KMS-11 (cell line): ENCODE measurements at regions not wholly inside any gene's neighbourhood (a gene's known extent, or its start where the extent isn't known, plus 50 kb on each side); places are given as distances from the start of the nearest gene placed in this dataset.

Source experiments
- H2AFZ ChIP-seq: fragments of 200-600 bp; sonication (generic); 2 replicates; pipeline ENCODE4 v1.6.1; 2016; ENCODE audit warnings: antibody characterized with exemption, mixed run types, low read depth
- H3K27ac ChIP-seq: fragments of 200-600 bp; sonication (generic); 2 replicates; pipeline ENCODE4 v1.6.1; 2016; ENCODE audit warnings: mild to moderate bottlenecking, mixed run types
- H3K27me3 ChIP-seq: fragments of 200-600 bp; sonication (generic); 2 replicates; pipeline ENCODE4 v1.6.1; 2017; ENCODE audit warnings: mild to moderate bottlenecking, low read depth, mixed run types, moderate library complexity; ENCODE audit not compliant: insufficient read depth
- H3K36me3 ChIP-seq: fragments of 200-600 bp; sonication (generic); 2 replicates; pipeline ENCODE4 v1.6.1; 2017; ENCODE audit warnings: mild to moderate bottlenecking, mixed run types; ENCODE audit not compliant: insufficient read depth
- H3K4me1 ChIP-seq: fragments of 200-600 bp; sonication (generic); 2 replicates; pipeline ENCODE4 v1.6.1; 2016; ENCODE audit warnings: mild to moderate bottlenecking, low read depth, mixed run types; ENCODE audit not compliant: poor library complexity, severe bottlenecking
- H3K4me2 ChIP-seq: fragments of 200-600 bp; sonication (generic); 2 replicates; pipeline ENCODE4 v1.7.0; 2016; ENCODE audit warnings: mild to moderate bottlenecking, mixed run types
- H3K4me3 ChIP-seq: fragments of 200-600 bp; sonication (generic); IDR thresholded peaks from 2 replicates; pipeline ENCODE4 v1.6.1; 2017; ENCODE audit warnings: low read depth, low read length, mixed read lengths; ENCODE audit not compliant: insufficient read depth
- H3K79me2 ChIP-seq: fragments of 200-600 bp; sonication (generic); 2 replicates; pipeline ENCODE4 v1.6.1; 2016; ENCODE audit warnings: low read depth, mixed run types; ENCODE audit not compliant: insufficient read depth
- H3K9ac ChIP-seq: fragments of 200-600 bp; sonication (generic); 2 replicates; pipeline ENCODE4 v1.6.1; 2016; ENCODE audit warnings: mild to moderate bottlenecking, mixed run types
- H4K20me1 ChIP-seq: fragments of 200-600 bp; sonication (generic); 2 replicates; pipeline ENCODE4 v1.6.1; 2016; ENCODE audit warnings: mild to moderate bottlenecking, mixed run types; ENCODE audit not compliant: insufficient read depth
- TF ChIP-seq, protein P1 (sequence below): fragments of 200-600 bp; sonication (generic); conservative IDR thresholded peaks from 2 replicates; pipeline ENCODE4 v1.6.1; 2017; ENCODE audit warnings: low read depth, mild to moderate bottlenecking, antibody characterized with exemption, low read length, moderate library complexity, mixed read lengths

DNA sequence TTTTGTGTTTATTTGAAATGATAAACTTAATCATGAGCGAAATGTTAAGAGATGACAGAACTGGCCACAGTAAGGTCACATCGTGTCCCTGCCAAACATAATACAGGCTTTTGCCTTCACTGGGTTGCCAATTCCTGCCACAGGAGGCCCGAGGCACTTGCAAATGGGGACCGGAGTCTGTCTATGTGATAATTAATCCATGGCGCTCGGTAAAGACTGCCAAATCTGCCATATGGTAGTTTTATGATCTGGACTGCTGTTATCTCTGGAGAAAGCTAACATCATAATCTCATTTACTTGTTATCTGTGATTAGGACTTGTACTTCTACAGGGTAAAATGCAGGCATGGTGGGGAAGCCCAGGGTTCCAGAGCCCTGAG is 170.5 kb upstream of the TSHZ2 start:
- Histone ChIP-seq H3K4me2 (no peak overlapping the region), H2AFZ (no peak overlapping the region), H3K9ac (no peak overlapping the region), H4K20me1 (no peaks in the 10 kb centered on the region), H3K4me1 (no peaks in the 10 kb centered on the region), H3K4me3 (no peak overlapping the region), H3K79me2 (no peaks in the 10 kb centered on the region), H3K27ac (no peak overlapping the region), H3K36me3 (no peaks in the 10 kb centered on the region), H3K27me3 (no peaks in the 10 kb centered on the region)
- TF ChIP-seq, protein P1, sequence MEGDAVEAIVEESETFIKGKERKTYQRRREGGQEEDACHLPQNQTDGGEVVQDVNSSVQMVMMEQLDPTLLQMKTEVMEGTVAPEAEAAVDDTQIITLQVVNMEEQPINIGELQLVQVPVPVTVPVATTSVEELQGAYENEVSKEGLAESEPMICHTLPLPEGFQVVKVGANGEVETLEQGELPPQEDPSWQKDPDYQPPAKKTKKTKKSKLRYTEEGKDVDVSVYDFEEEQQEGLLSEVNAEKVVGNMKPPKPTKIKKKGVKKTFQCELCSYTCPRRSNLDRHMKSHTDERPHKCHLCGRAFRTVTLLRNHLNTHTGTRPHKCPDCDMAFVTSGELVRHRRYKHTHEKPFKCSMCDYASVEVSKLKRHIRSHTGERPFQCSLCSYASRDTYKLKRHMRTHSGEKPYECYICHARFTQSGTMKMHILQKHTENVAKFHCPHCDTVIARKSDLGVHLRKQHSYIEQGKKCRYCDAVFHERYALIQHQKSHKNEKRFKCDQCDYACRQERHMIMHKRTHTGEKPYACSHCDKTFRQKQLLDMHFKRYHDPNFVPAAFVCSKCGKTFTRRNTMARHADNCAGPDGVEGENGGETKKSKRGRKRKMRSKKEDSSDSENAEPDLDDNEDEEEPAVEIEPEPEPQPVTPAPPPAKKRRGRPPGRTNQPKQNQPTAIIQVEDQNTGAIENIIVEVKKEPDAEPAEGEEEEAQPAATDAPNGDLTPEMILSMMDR = no peak

DNA sequence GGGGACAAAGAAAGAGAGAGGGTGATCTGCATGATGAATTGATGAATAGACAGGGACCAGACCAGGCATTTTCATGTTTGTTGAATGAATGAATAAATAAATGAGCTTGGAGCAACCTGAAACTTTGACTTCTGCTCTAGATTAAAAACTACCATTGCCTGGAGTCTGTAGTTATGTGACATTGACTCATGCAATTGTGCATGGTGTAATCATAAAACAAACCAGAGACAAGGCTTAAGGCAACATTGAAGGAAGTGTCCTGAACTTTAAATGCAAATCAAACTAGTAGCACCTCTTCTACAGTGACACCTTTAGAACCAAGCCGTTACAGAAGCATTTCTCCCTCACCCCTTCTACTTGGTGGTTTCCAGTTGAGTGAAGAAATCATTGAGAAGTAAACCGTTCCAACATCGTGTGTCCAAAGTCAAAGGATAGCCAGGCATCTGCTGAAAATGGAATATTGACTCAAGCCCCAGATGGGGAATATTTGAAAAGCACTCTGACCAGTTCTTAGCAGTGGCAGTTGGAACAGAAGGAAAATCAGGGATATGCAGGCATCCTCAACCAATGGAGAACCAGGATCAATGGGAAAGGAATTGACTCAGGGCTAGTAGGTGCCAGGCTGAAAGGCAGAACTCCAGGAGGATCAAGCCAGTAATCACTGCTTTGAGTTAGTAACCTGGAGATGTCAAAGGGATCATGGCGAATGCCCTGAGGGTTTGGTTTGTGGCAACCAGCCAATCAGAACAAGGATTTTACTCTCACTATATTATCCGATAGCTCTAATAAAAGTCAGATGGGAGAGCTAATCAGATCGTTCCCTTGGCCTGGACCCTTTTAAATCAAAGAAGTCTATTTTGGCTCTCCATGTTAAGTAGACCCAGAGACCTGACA is 171.2 kb upstream of the TSHZ2 start:
- Histone ChIP-seq H3K27me3 (no peaks in the 10 kb centered on the region), H3K4me1 (no peaks in the 10 kb centered on the region), H3K79me2 (no peaks in the 10 kb centered on the region), H3K36me3 (no peaks in the 10 kb centered on the region), H3K4me2 (no peak overlapping the region), H3K27ac (no peak overlapping the region), H3K4me3 (no peak overlapping the region), H2AFZ (no peak overlapping the region), H4K20me1 (no peaks in the 10 kb centered on the region), H3K9ac (no peak overlapping the region)
- TF ChIP-seq, protein P1 = no peak

DNA sequence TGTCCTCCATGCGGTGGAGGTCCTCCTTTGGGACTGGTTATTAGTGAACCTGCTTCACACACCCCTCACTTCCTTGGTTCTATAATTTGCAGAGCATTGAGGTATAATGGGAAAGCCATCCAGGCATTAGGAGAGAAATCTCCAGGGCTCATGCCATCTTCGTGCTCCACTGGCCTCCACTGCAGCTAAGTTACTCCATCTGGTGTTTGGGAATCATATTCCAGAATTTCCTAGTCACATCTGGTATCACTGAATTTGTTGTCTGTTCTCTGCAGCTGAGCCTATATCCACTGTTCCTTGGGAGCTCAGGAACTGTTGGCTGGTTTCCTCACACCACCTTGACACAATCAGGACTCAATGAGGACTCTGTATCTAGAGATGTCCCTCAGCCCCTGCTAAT is 173.0 kb upstream of the TSHZ2 start:
- H3K27me3 ChIP-seq = no peaks in the 10 kb centered on the region
- no peak overlapping the region for H3K9ac ChIP-seq
- H3K4me3 ChIP-seq = no peak overlapping the region
- H3K27ac ChIP-seq = no peak overlapping the region
- no peaks in the 10 kb centered on the region for H3K36me3 ChIP-seq
- no peaks in the 10 kb centered on the region for H4K20me1 ChIP-seq
- TF ChIP-seq, protein P1 = no peak
- H3K4me1 ChIP-seq = no peaks in the 10 kb centered on the region
- no peak overlapping the region for H3K4me2 ChIP-seq
- no peak overlapping the region for H2AFZ ChIP-seq
- no peaks in the 10 kb centered on the region for H3K79me2 ChIP-seq

DNA sequence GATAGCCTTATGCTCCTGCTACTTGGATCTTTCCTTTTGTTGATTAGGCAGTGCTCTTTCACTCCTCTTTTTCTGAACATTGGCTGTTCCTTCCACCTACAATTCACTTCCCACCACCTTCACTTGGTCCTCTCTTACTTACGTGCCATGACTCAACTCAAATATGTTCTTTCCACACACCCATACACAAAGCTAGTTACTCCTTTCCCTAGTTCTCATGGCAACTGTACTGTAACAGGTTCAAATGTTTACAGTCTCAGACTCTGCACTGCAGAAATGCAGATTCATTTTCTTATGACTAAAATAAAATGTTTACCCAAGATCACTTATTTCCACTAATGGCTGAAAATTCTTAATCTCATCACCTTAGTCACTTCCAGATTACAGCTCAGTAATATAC is 174.0 kb upstream of the TSHZ2 start:
- Histone ChIP-seq H3K4me2 (no peak overlapping the region), H2AFZ (no peak overlapping the region), H3K27ac (no peak overlapping the region)

More for the DNA sequence above, 174.0 kb upstream of the TSHZ2 start:
- TF ChIP-seq, protein P1 = no peak
- no peak overlapping the region for H3K4me3 ChIP-seq
- H4K20me1 ChIP-seq = no peaks in the 10 kb centered on the region
- no peak overlapping the region for H3K9ac ChIP-seq
- no peaks in the 10 kb centered on the region for H3K79me2 ChIP-seq
- no peaks in the 10 kb centered on the region for H3K36me3 ChIP-seq
- H3K27me3 ChIP-seq = no peaks in the 10 kb centered on the region
- H3K4me1 ChIP-seq = no peaks in the 10 kb centered on the region
